HUES48 (cell line): ENCODE measurements at regions not wholly inside any gene's neighbourhood (a gene's known extent, or its start where the extent isn't known, plus 50 kb on each side); places are given as distances from the start of the nearest gene placed in this dataset.
"Not testable (repeated sequence)": the region's sequence is repeated elsewhere in the genome, so short reads cannot be mapped to it uniquely, and the experiment has no call there.

Experiments
- H3K27ac ChIP-seq: one replicate; pipeline ENCODE4 v1.7.0; 2013; ENCODE audit warnings: low read depth, low read length, inconsistent platforms
- H3K27me3 ChIP-seq: 2 replicates; pipeline ENCODE4 v1.6.1; 2013; ENCODE audit warnings: mild to moderate bottlenecking, low read length; ENCODE audit not compliant: control insufficient read depth, insufficient read depth
- H3K36me3 ChIP-seq: 2 replicates; pipeline ENCODE4 v1.6.1; 2013; ENCODE audit warnings: low read length; ENCODE audit not compliant: control insufficient read depth, insufficient read depth
- H3K4me1 ChIP-seq: 2 replicates; pipeline ENCODE4 v1.6.1; 2013; ENCODE audit warnings: mild to moderate bottlenecking, low read length; ENCODE audit not compliant: control insufficient read depth, insufficient read depth
- H3K4me3 ChIP-seq: 2 replicates; pipeline ENCODE4 v1.5.1; 2013; ENCODE audit warnings: mild to moderate bottlenecking, low read depth, low read length
- H3K9ac ChIP-seq: 2 replicates; pipeline ENCODE4 v1.6.1; 2013; ENCODE audit warnings: mild to moderate bottlenecking, low read depth, low read length, moderate library complexity
- H3K9me3 ChIP-seq: 2 replicates; pipeline ENCODE4 v1.6.1; 2013; ENCODE audit warnings: low read length; ENCODE audit not compliant: control insufficient read depth, insufficient read depth

- H3K27ac ChIP-seq: no peak overlapping the region
- no peaks in the 10 kb centered on the region for H3K27me3 ChIP-seq
These were observed 1735.9 kb upstream of the SEL1L start for GRCh38 chr14:83269583-83269982.

GRCh38 chr14:83271663-83272062 is 1738.0 kb upstream of the SEL1L start:
- Histone ChIP-seq H3K36me3 (no peaks in the 10 kb centered on the region), H3K4me3 (no peak overlapping the region), H3K27me3 (no peaks in the 10 kb centered on the region), H3K27ac (no peak overlapping the region), H3K4me1 (no peaks in the 10 kb centered on the region), H3K9me3 (no peaks in the 10 kb centered on the region), H3K9ac (no peak overlapping the region)

More at GRCh38 chr14:83269583-83269982, 1735.9 kb upstream of the SEL1L start:
- Histone ChIP-seq H3K36me3 (no peaks in the 10 kb centered on the region), H3K9me3 (no peaks in the 10 kb centered on the region), H3K9ac (no peak overlapping the region), H3K4me1 (no peaks in the 10 kb centered on the region), H3K4me3 (no peak overlapping the region)

GRCh38 chr14:83280719-83281118 is 1747.1 kb upstream of the SEL1L start:
- Histone ChIP-seq H3K27me3 (no peaks in the 10 kb centered on the region), H3K9ac (no peak overlapping the region), H3K4me3 (no peak overlapping the region), H3K27ac (no peak overlapping the region), H3K9me3 (no peaks in the 10 kb centered on the region), H3K4me1 (no peaks in the 10 kb centered on the region), H3K36me3 (no peaks in the 10 kb centered on the region)

- Histone ChIP-seq H3K27ac (no peak overlapping the region), H3K36me3 (no peaks in the 10 kb centered on the region), H3K27me3 (no peaks in the 10 kb centered on the region), H3K4me3 (no peak overlapping the region), H3K9ac (no peak overlapping the region), H3K4me1 (no peaks in the 10 kb centered on the region), H3K9me3 (no peaks in the 10 kb centered on the region)
These were observed 1749.1 kb upstream of the SEL1L start for GRCh38 chr14:83282706-83283105.

- H3K4me3 ChIP-seq: no peak overlapping the region
- H3K27ac ChIP-seq: no peak overlapping the region
- no peaks in the 10 kb centered on the region for H3K27me3 ChIP-seq
- H3K9me3 ChIP-seq: no peaks in the 10 kb centered on the region
- H3K36me3 ChIP-seq: no peaks in the 10 kb centered on the region
- no peaks in the 10 kb centered on the region for H3K4me1 ChIP-seq
- no peak overlapping the region for H3K9ac ChIP-seq
These were observed 1753.6 kb upstream of the SEL1L start for GRCh38 chr14:83287300-83287699.

- H3K9me3 ChIP-seq: no peaks in the 10 kb centered on the region
- H3K4me1 ChIP-seq: no peaks in the 10 kb centered on the region
- no peak overlapping the region for H3K9ac ChIP-seq
- no peaks in the 10 kb centered on the region for H3K27me3 ChIP-seq
- no peak overlapping the region for H3K27ac ChIP-seq
- no peak overlapping the region for H3K4me3 ChIP-seq
- H3K36me3 ChIP-seq: no peaks in the 10 kb centered on the region
These were observed 1755.7 kb upstream of the SEL1L start for GRCh38 chr14:83289390-83289789.

GRCh38 chr14:83289896-83290295 is 1756.2 kb upstream of the SEL1L start:
- H3K9ac ChIP-seq: no peak overlapping the region
- no peaks in the 10 kb centered on the region for H3K9me3 ChIP-seq
- no peaks in the 10 kb centered on the region for H3K27me3 ChIP-seq
- H3K4me1 ChIP-seq: no peaks in the 10 kb centered on the region
- no peak overlapping the region for H3K4me3 ChIP-seq
- no peak overlapping the region for H3K27ac ChIP-seq
- no peaks in the 10 kb centered on the region for H3K36me3 ChIP-seq

- Histone ChIP-seq H3K4me3 (no peak overlapping the region), H3K27ac (no peak overlapping the region), H3K27me3 (no peaks in the 10 kb centered on the region), H3K9me3 (no peaks in the 10 kb centered on the region), H3K4me1 (no peaks in the 10 kb centered on the region), H3K9ac (no peak overlapping the region), H3K36me3 (no peaks in the 10 kb centered on the region)
These were observed 1756.8 kb upstream of the SEL1L start for GRCh38 chr14:83290447-83290846.

- Histone ChIP-seq H3K27me3 (no peaks in the 10 kb centered on the region), H3K9ac (no peak overlapping the region), H3K9me3 (no peaks in the 10 kb centered on the region), H3K36me3 (no peaks in the 10 kb centered on the region), H3K27ac (no peak overlapping the region), H3K4me3 (no peak overlapping the region), H3K4me1 (no peaks in the 10 kb centered on the region)
These were observed 1758.1 kb upstream of the SEL1L start for GRCh38 chr14:83291714-83292113.

- Histone ChIP-seq H3K27me3 (no peaks in the 10 kb centered on the region), H3K9ac (no peak overlapping the region), H3K36me3 (no peaks in the 10 kb centered on the region), H3K4me3 (no peak overlapping the region), H3K4me1 (no peaks in the 10 kb centered on the region), H3K27ac (no peak overlapping the region), H3K9me3 (no peaks in the 10 kb centered on the region)
These were observed 1761.3 kb upstream of the SEL1L start for GRCh38 chr14:83294941-83295340.

- Histone ChIP-seq H3K27ac (no peak overlapping the region), H3K27me3 (no peaks in the 10 kb centered on the region), H3K4me1 (no peaks in the 10 kb centered on the region), H3K9me3 (no peaks in the 10 kb centered on the region), H3K4me3 (no peak overlapping the region), H3K9ac (no peak overlapping the region), H3K36me3 (no peaks in the 10 kb centered on the region)
These were observed 1763.7 kb upstream of the SEL1L start for GRCh38 chr14:83297361-83297760.

- not testable (repeated sequence) for H3K27ac ChIP-seq, H3K36me3 ChIP-seq
These were observed 1764.4 kb upstream of the SEL1L start for GRCh38 chr14:83298016-83298415.

More at GRCh38 chr14:83298016-83298415, 1764.4 kb upstream of the SEL1L start:
- not testable (repeated sequence) for H3K4me1 ChIP-seq, H3K27me3 ChIP-seq, H3K9ac ChIP-seq, H3K9me3 ChIP-seq, H3K4me3 ChIP-seq
